AG10803 (cell line): ENCODE measurements at regions not wholly inside any gene's neighbourhood (a gene's known extent, or its start where the extent isn't known, plus 50 kb on each side); places are given as distances from the start of the nearest gene placed in this dataset.

Experiments
- DNase-seq: peaks from one replicate; pipeline ENCODE4 v3.0.0; 2010; ENCODE audit warnings: low read depth
- H3K4me3 ChIP-seq: 2 replicates; pipeline ENCODE4 v1.5.1; 2011; ENCODE audit warnings: mild to moderate bottlenecking, low read length, control low read depth
- CTCF ChIP-seq: conservative IDR thresholded peaks from 2 replicates; pipeline ENCODE4 v1.5.1; 2011; ENCODE audit warnings: mild to moderate bottlenecking, low read length, control low read depth, inconsistent platforms

GRCh38 chr21:18950045-18950740 is 546.6 kb upstream of the TMPRSS15 start:
- no peak overlapping the region for H3K4me3 ChIP-seq
- TF ChIP-seq CTCF, result no peak
- no peak for DNase-seq

GRCh38 chr21:18951271-18952038 is 547.9 kb upstream of the TMPRSS15 start:
- DNase-seq, result no peak
- TF ChIP-seq CTCF, result no peak

GRCh38 chr21:18954441-18954844 is 550.9 kb upstream of the TMPRSS15 start:
- H3K4me3 ChIP-seq, result no peak overlapping the region
- no peak for DNase-seq
- TF ChIP-seq CTCF, result no peak

More at GRCh38 chr21:18951271-18952038, 547.9 kb upstream of the TMPRSS15 start:
- H3K4me3 ChIP-seq, result no peak overlapping the region

- no peak for DNase-seq
- H3K4me3 ChIP-seq, result no peak overlapping the region
- no peak for TF ChIP-seq CTCF
Observed at GRCh38 chr21:18959817-18960216, 556.2 kb upstream of the TMPRSS15 start.

- no peak for DNase-seq
- H3K4me3 ChIP-seq, result no peak overlapping the region
- TF ChIP-seq CTCF, result no peak
Observed at GRCh38 chr21:18960306-18960705, 556.7 kb upstream of the TMPRSS15 start.

- no peak for DNase-seq
- TF ChIP-seq CTCF, result no peak
- no peak overlapping the region for H3K4me3 ChIP-seq
Observed at GRCh38 chr21:18970416-18970815, 566.8 kb upstream of the TMPRSS15 start.

- DNase-seq, result no peak
- no peak for TF ChIP-seq CTCF
- H3K4me3 ChIP-seq, result no peak overlapping the region
Observed at GRCh38 chr21:18970941-18971340, 567.4 kb upstream of the TMPRSS15 start.
